SK-N-SH treated with all-trans-retinoic acid at 6 μM for 48 hours (cell line): ENCODE measurements at regions not wholly inside any gene's neighbourhood (a gene's known extent, or its start where the extent isn't known, plus 50 kb on each side); places are given as distances from the start of the nearest gene placed in this dataset.

Experiments
- CSDC2 ChIP-seq: fragments of 250-450 bp; sonication (Bioruptor Pico); IDR thresholded peaks from 2 replicates; pipeline ENCODE4 v1.5.0; 2020; ENCODE audit warnings: mild to moderate bottlenecking, moderate library complexity
- ISL1 ChIP-seq: fragments of 250-450 bp; sonication (Bioruptor Pico); IDR thresholded peaks from 2 replicates; pipeline ENCODE4 v2.1.2; 2022; ENCODE audit warnings: mild to moderate bottlenecking, moderate library complexity
- RARB ChIP-seq: fragments of 250-450 bp; sonication (Bioruptor Pico); IDR thresholded peaks from 2 replicates; pipeline ENCODE4 v1.8.0; 2021; ENCODE audit warnings: mild to moderate bottlenecking, moderate library complexity
- SNAI2 ChIP-seq: fragments of 250-450 bp; sonication (Bioruptor Pico); IDR thresholded peaks from 2 replicates; pipeline ENCODE4 v1.5.0; 2020; ENCODE audit warnings: mild to moderate bottlenecking, moderate library complexity
- TOX ChIP-seq: fragments of 250-450 bp; sonication (Bioruptor Pico); IDR thresholded peaks from 2 replicates; pipeline ENCODE4 v1.8.0; 2021; ENCODE audit warnings: mild to moderate bottlenecking, moderate library complexity, borderline replicate concordance
- ZFP3 ChIP-seq: fragments of 250-450 bp; sonication (Bioruptor Pico); IDR thresholded peaks from 2 replicates; pipeline ENCODE4 v1.5.0; 2020; ENCODE audit warnings: mild to moderate bottlenecking, moderate library complexity
- ZFP30 ChIP-seq: fragments of 450-650 bp; formaldehyde crosslinking; IDR thresholded peaks from 2 replicates; pipeline ENCODE4 v1.5.0; 2022; ENCODE audit warnings: mild to moderate bottlenecking, moderate library complexity
- ZNF565 ChIP-seq: fragments of 450-650 bp; formaldehyde crosslinking; conservative IDR thresholded peaks from 2 replicates; pipeline ENCODE4 v1.5.0; 2020; ENCODE audit warnings: low read depth, mild to moderate bottlenecking, moderate library complexity
- ZNF70 ChIP-seq: fragments of 450-650 bp; formaldehyde crosslinking; IDR thresholded peaks from 2 replicates; pipeline ENCODE4 v1.5.0; 2020; ENCODE audit warnings: mild to moderate bottlenecking, moderate library complexity
- ZNF8 ChIP-seq: fragments of 450-650 bp; formaldehyde crosslinking; IDR thresholded peaks from 2 replicates; pipeline ENCODE4 v1.5.0; 2020; ENCODE audit warnings: mild to moderate bottlenecking, moderate library complexity
- TF ChIP-seq, protein P1 (sequence below): fragments of 250-450 bp; sonication (Bioruptor Pico); IDR thresholded peaks from 2 replicates; pipeline ENCODE4 v1.5.1; 2020; ENCODE audit warnings: low read depth, mild to moderate bottlenecking, moderate library complexity
- TF ChIP-seq, protein P2 (sequence below): fragments of 250-450 bp; sonication (Bioruptor Pico); IDR thresholded peaks from 2 replicates; pipeline ENCODE4 v1.8.0; 2021; ENCODE audit warnings: low read depth, mild to moderate bottlenecking, moderate library complexity, borderline replicate concordance
- TF ChIP-seq, protein P3 (sequence below): fragments of 250-450 bp; sonication (Bioruptor Pico); IDR thresholded peaks from 2 replicates; pipeline ENCODE4 v1.5.0; 2020; ENCODE audit warnings: mild to moderate bottlenecking, moderate library complexity
- TF ChIP-seq, protein P4 (sequence below): fragments of 250-450 bp; sonication (Bioruptor Pico); IDR thresholded peaks from 2 replicates; pipeline ENCODE4 v1.8.0; 2020; ENCODE audit warnings: mild to moderate bottlenecking, moderate library complexity, borderline replicate concordance

DNA sequence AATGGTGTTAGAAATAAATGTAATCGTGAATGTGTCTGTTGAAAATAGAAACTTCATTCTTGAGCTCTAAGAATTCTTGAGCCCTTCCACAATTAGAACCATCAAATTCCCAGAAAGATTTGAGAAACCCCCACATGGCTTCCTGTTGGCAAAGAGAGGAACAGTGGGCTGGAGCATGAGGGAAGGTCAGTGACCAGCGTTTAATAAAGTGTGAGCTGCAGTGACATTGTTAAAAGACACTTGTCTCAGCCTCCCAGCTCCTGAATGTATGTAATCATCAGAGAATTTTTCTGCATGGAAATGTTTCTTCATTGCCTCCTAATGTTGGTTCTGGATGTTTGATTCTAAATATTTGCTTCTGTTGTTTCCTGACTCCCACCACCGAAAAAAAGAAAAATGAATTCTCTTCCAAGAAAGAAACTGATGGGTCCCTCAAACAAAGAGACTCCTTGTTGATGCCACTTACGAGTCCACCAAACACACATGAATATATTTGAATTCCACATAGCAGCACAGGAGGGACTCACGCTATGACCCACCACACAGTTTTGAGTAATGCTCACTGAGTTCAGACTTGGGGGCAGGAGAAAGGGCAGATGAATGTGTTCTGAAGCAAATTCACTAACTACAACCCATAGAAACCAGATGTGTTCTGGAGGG, 225.1 kb upstream of the KLHL29 start:
- TF ChIP-seq, protein P1, sequence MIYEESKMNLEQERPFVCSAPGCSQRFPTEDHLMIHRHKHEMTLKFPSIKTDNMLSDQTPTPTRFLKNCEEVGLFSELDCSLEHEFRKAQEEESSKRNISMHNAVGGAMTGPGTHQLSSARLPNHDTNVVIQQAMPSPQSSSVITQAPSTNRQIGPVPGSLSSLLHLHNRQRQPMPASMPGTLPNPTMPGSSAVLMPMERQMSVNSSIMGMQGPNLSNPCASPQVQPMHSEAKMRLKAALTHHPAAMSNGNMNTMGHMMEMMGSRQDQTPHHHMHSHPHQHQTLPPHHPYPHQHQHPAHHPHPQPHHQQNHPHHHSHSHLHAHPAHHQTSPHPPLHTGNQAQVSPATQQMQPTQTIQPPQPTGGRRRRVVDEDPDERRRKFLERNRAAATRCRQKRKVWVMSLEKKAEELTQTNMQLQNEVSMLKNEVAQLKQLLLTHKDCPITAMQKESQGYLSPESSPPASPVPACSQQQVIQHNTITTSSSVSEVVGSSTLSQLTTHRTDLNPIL (CRISPR knock-in tag), result no peak
- TF ChIP-seq TOX (CRISPR knock-in tag) (no peak), ZFP3 (no peak), ZNF70 (CRISPR knock-in tag) (no peak), ISL1 (CRISPR knock-in tag) (no peak), CSDC2 (CRISPR knock-in tag) (no peak), RARB (CRISPR knock-in tag) (no peak), ZNF8 (CRISPR knock-in tag) (no peak), SNAI2 (no peak), ZFP30 (no peak), ZNF565 (CRISPR knock-in tag) (no peak)
- TF ChIP-seq, protein P2, sequence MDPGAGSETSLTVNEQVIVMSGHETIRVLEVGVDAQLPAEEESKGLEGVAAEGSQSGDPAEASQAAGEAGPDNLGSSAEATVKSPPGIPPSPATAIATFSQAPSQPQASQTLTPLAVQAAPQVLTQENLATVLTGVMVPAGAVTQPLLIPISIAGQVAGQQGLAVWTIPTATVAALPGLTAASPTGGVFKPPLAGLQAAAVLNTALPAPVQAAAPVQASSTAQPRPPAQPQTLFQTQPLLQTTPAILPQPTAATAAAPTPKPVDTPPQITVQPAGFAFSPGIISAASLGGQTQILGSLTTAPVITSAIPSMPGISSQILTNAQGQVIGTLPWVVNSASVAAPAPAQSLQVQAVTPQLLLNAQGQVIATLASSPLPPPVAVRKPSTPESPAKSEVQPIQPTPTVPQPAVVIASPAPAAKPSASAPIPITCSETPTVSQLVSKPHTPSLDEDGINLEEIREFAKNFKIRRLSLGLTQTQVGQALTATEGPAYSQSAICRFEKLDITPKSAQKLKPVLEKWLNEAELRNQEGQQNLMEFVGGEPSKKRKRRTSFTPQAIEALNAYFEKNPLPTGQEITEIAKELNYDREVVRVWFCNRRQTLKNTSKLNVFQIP (CRISPR knock-in tag), result no peak
- TF ChIP-seq, protein P3, sequence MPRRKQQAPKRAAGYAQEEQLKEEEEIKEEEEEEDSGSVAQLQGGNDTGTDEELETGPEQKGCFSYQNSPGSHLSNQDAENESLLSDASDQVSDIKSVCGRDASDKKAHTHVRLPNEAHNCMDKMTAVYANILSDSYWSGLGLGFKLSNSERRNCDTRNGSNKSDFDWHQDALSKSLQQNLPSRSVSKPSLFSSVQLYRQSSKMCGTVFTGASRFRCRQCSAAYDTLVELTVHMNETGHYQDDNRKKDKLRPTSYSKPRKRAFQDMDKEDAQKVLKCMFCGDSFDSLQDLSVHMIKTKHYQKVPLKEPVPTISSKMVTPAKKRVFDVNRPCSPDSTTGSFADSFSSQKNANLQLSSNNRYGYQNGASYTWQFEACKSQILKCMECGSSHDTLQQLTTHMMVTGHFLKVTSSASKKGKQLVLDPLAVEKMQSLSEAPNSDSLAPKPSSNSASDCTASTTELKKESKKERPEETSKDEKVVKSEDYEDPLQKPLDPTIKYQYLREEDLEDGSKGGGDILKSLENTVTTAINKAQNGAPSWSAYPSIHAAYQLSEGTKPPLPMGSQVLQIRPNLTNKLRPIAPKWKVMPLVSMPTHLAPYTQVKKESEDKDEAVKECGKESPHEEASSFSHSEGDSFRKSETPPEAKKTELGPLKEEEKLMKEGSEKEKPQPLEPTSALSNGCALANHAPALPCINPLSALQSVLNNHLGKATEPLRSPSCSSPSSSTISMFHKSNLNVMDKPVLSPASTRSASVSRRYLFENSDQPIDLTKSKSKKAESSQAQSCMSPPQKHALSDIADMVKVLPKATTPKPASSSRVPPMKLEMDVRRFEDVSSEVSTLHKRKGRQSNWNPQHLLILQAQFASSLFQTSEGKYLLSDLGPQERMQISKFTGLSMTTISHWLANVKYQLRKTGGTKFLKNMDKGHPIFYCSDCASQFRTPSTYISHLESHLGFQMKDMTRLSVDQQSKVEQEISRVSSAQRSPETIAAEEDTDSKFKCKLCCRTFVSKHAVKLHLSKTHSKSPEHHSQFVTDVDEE (CRISPR knock-in tag), result no peak
- TF ChIP-seq, protein P4, sequence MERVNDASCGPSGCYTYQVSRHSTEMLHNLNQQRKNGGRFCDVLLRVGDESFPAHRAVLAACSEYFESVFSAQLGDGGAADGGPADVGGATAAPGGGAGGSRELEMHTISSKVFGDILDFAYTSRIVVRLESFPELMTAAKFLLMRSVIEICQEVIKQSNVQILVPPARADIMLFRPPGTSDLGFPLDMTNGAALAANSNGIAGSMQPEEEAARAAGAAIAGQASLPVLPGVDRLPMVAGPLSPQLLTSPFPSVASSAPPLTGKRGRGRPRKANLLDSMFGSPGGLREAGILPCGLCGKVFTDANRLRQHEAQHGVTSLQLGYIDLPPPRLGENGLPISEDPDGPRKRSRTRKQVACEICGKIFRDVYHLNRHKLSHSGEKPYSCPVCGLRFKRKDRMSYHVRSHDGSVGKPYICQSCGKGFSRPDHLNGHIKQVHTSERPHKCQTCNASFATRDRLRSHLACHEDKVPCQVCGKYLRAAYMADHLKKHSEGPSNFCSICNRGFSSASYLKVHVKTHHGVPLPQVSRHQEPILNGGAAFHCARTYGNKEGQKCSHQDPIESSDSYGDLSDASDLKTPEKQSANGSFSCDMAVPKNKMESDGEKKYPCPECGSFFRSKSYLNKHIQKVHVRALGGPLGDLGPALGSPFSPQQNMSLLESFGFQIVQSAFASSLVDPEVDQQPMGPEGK (CRISPR knock-in tag), result no peak
